ENCODE measurements at regions not wholly inside any gene's neighbourhood (a gene's known extent, or its start where the extent isn't known, plus 50 kb on each side); places are given as distances from the start of the nearest gene placed in this dataset.

- Histone ChIP-seq H3K9me3 (no peaks in the 10 kb centered on the region), H3K4me3 (no peak overlapping the region), H3K36me3 (no peaks in the 10 kb centered on the region), H3K27me3 (no peaks in the 10 kb centered on the region), H3K27ac (no peak overlapping the region), H3K4me1 (no peaks in the 10 kb centered on the region)
- DNase-seq = no peak
- no peak for TF ChIP-seq POLR2A (IDR thresholded peaks at IDR 0.05)
- no peak for TF ChIP-seq CTCF (IDR thresholded peaks at IDR 0.05)
- intact Hi-C loops (cut with DNase I; ENCODE audit: low total_unique reads) = no loop called here
These were observed 672.2 kb downstream of the KCTD8 start for GRCh38 chr4:43776371-43776770.

- H3K27ac ChIP-seq = no peak overlapping the region
- DNase-seq = no peak
- TF ChIP-seq CTCF (IDR thresholded peaks at IDR 0.05) = no peak
- no peak for TF ChIP-seq POLR2A (IDR thresholded peaks at IDR 0.05)
- no peaks in the 10 kb centered on the region for H3K9me3 ChIP-seq
- H3K4me1 ChIP-seq = no peaks in the 10 kb centered on the region
- no peak overlapping the region for H3K4me3 ChIP-seq
- no peaks in the 10 kb centered on the region for H3K36me3 ChIP-seq
- intact Hi-C loops (cut with DNase I; ENCODE audit: low total_unique reads) = no loop called here
- H3K27me3 ChIP-seq = no peaks in the 10 kb centered on the region
These were observed 670.3 kb downstream of the KCTD8 start for GRCh38 chr4:43778187-43778915.

- no peak for DNase-seq
- intact Hi-C loops (cut with DNase I; ENCODE audit: low total_unique reads) = no loop called here
- TF ChIP-seq CTCF (IDR thresholded peaks at IDR 0.05) = no peak
- TF ChIP-seq POLR2A (IDR thresholded peaks at IDR 0.05) = no peak
- Histone ChIP-seq H3K36me3 (no peaks in the 10 kb centered on the region), H3K4me1 (no peaks in the 10 kb centered on the region), H3K4me3 (no peak overlapping the region), H3K27ac (no peak overlapping the region), H3K27me3 (no peaks in the 10 kb centered on the region), H3K9me3 (no peaks in the 10 kb centered on the region)
These were observed 667.5 kb downstream of the KCTD8 start for GRCh38 chr4:43781125-43781524.

- no peaks in the 10 kb centered on the region for H3K9me3 ChIP-seq
- TF ChIP-seq POLR2A (IDR thresholded peaks at IDR 0.05) = no peak
- no peak for TF ChIP-seq CTCF (IDR thresholded peaks at IDR 0.05)
- H3K36me3 ChIP-seq = no peaks in the 10 kb centered on the region
- H3K4me3 ChIP-seq = no peak overlapping the region
- no peaks in the 10 kb centered on the region for H3K4me1 ChIP-seq
- DNase-seq = no peak
- no peak overlapping the region for H3K27ac ChIP-seq
- intact Hi-C loops (cut with DNase I; ENCODE audit: low total_unique reads) = no loop called here
- no peaks in the 10 kb centered on the region for H3K27me3 ChIP-seq
These were observed 666.2 kb downstream of the KCTD8 start for GRCh38 chr4:43782391-43782790.

GRCh38 chr4:43816116-43816515 lies 632.5 kb downstream of the KCTD8 start:
- H3K4me1 ChIP-seq = no peaks in the 10 kb centered on the region
- H3K36me3 ChIP-seq = no peaks in the 10 kb centered on the region
- no peak for DNase-seq
- TF ChIP-seq POLR2A (IDR thresholded peaks at IDR 0.05) (no peak), CTCF (IDR thresholded peaks at IDR 0.05) (no peak)
- H3K27ac ChIP-seq = no peak overlapping the region
- intact Hi-C loops (cut with DNase I; ENCODE audit: low total_unique reads) = no loop called here
- no peaks in the 10 kb centered on the region for H3K27me3 ChIP-seq
- no peak overlapping the region for H3K4me3 ChIP-seq
- H3K9me3 ChIP-seq = no peaks in the 10 kb centered on the region

All from uterus (tissue), 3 donors.